A549 (cell line): ENCODE measurements at regions not wholly inside any gene's neighbourhood (a gene's known extent, or its start where the extent isn't known, plus 50 kb on each side); places are given as distances from the start of the nearest gene placed in this dataset.

ENCODE experiments used
- CEBPB ChIP-seq, 2 experiments: fragments of >200 bp in 1 of 2; sonication (Bioruptor Twin) in 1 of 2; formaldehyde crosslinking in 1 of 2; IDR thresholded peaks; 2 replicates each; pipeline ENCODE4 v1.6.1; 2012 to 2016
- CTCF ChIP-seq: fragments of >200 bp; sonication (Bioruptor Twin); formaldehyde crosslinking; IDR thresholded peaks from 3 replicates; pipeline ENCODE4 v1.5.1; 2016
- E2F6 ChIP-seq: IDR thresholded peaks from 2 replicates; pipeline ENCODE4 v1.6.1; 2012; ENCODE audit warnings: low read depth, borderline replicate concordance
- EHMT2 ChIP-seq: fragments of 200-600 bp; sonication (generic); IDR thresholded peaks from 2 replicates; pipeline ENCODE4 v1.6.1; 2016; ENCODE audit warnings: antibody characterized with exemption, low read depth, mild to moderate bottlenecking, moderate library complexity
- MAX ChIP-seq: IDR thresholded peaks from 2 replicates; pipeline ENCODE4 v1.6.1; 2012
- NR3C1 ChIP-seq: fragments of >200 bp; sonication (Bioruptor Twin); formaldehyde crosslinking; IDR thresholded peaks from 3 replicates; pipeline ENCODE4 v1.6.1; 2017
- POLR2A ChIP-seq: IDR thresholded peaks from 2 replicates; pipeline ENCODE4 v1.6.1; 2012; ENCODE audit warnings: mild to moderate bottlenecking, low read length
- RCOR1 ChIP-seq: fragments of 150-350 bp; IDR thresholded peaks from 2 replicates; pipeline ENCODE4 v1.6.1; 2014; ENCODE audit warnings: antibody characterized with exemption, low read length, low read depth
- SMC3 ChIP-seq: fragments of >200 bp; sonication (Bioruptor Twin); formaldehyde crosslinking; IDR thresholded peaks from 3 replicates; pipeline ENCODE4 v1.6.1; 2018; ENCODE audit warnings: inconsistent platforms
- USF2 ChIP-seq: fragments of 450-650 bp; IDR thresholded peaks from 2 replicates; pipeline ENCODE4 v1.6.1; 2014; ENCODE audit warnings: antibody characterized with exemption

- TF ChIP-seq EHMT2 (no peak), NR3C1 (no peak), CTCF (no peak), MAX (no peak), E2F6 (no peak), POLR2A (no peak), CEBPB (IDR thresholded peaks at IDR 0.05) (no peak), RCOR1 (no peak), USF2 (no peak), SMC3 (no peak)
These were observed 108.7 kb upstream of the E2F8 start for GRCh38 chr11:19349340-19350025.
